Adrenal gland (tissue), 5 donors: ENCODE measurements at regions not wholly inside any gene's neighbourhood (a gene's known extent, or its start where the extent isn't known, plus 50 kb on each side); places are given as distances from the start of the nearest gene placed in this dataset.
"Not testable (repeated sequence)": the region's sequence is repeated elsewhere in the genome, so short reads cannot be mapped to it uniquely, and the experiment has no call there.

ENCODE experiments used
- CTCF ChIP-seq, 6 experiments: fragments of 450-650 bp in 4 of 6; fragments of 200-600 bp in 2 of 6; sonication (generic) in 1 of 6; IDR thresholded peaks; 1 replicate in 5 of 6; 2 replicates in 1 of 6; pipeline versions ENCODE4 v1.5.1 to v1.8.0; 2016 to 2021; ENCODE audit warnings: antibody characterized with exemption in 6 of 6, mild to moderate bottlenecking in 2 of 6, moderate library complexity in 1 of 6
- POLR2A ChIP-seq, 2 donors: fragments of 450-650 bp; IDR thresholded peaks; one replicate each; pipeline ENCODE4 v1.6.1; 2017; ENCODE audit warnings: antibody characterized with exemption in 2 of 2, mild to moderate bottlenecking in 2 of 2, moderate library complexity in 1 of 2
- donor health status: DM: no; HTN: no; CAD: no.

- TF ChIP-seq CTCF (IDR thresholded peaks at IDR 0.05), result not testable (repeated sequence)
- peak in 1 of 2 donors; percentile 20 for TF ChIP-seq POLR2A (IDR thresholded peaks at IDR 0.05)
These were observed 131.1 kb upstream of the ALDH3B2 start for GRCh38 chr11:67805253-67806126.
